Mammary epithelial cell (primary cell): ENCODE measurements at regions not wholly inside any gene's neighbourhood (a gene's known extent, or its start where the extent isn't known, plus 50 kb on each side); places are given as distances from the start of the nearest gene placed in this dataset.

Source experiments
- EZH2 ChIP-seq: IDR thresholded peaks from 2 replicates; pipeline ENCODE4 v1.6.1; 2012; ENCODE audit warnings: low read length, inconsistent platforms, borderline replicate concordance
- TF ChIP-seq, protein P1 (sequence below), 2 donors: IDR thresholded peaks in 1 of 2; conservative IDR thresholded peaks in 1 of 2; 2 replicates each; pipeline ENCODE4 v1.5.1; 2011 to 2012; ENCODE audit warnings: inconsistent platforms in 2 of 2, low read length in 2 of 2, mild to moderate bottlenecking in 2 of 2, control low read depth in 1 of 2, low read depth in 1 of 2; ENCODE audit not compliant: insufficient read depth in 1 of 2; ENCODE audit errors: extremely low read depth in 1 of 2

DNA sequence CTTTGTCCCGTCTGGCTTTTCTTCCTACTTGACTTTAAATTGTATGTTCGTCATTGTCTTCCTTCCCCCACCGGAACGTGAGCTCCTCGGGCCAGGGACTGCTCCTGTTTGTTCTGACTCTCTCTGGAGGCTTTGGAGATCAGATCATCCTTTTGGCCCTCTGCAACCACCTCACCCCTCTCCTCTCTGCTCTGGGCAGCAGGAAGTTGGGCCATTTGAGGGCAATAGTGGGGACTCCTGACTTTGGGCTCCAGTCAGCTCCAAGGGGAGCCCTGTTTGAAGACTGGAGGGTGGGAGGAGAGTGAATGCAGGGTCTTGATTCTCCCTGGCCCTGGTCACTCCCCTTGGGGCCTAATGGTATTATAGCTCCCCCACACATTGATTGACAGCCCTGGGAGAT lies 186.3 kb upstream of the B3GAT1 start:
- no peak for TF ChIP-seq EZH2
- TF ChIP-seq, protein P1, sequence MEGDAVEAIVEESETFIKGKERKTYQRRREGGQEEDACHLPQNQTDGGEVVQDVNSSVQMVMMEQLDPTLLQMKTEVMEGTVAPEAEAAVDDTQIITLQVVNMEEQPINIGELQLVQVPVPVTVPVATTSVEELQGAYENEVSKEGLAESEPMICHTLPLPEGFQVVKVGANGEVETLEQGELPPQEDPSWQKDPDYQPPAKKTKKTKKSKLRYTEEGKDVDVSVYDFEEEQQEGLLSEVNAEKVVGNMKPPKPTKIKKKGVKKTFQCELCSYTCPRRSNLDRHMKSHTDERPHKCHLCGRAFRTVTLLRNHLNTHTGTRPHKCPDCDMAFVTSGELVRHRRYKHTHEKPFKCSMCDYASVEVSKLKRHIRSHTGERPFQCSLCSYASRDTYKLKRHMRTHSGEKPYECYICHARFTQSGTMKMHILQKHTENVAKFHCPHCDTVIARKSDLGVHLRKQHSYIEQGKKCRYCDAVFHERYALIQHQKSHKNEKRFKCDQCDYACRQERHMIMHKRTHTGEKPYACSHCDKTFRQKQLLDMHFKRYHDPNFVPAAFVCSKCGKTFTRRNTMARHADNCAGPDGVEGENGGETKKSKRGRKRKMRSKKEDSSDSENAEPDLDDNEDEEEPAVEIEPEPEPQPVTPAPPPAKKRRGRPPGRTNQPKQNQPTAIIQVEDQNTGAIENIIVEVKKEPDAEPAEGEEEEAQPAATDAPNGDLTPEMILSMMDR (conservative IDR thresholded peaks at IDR 0.05 in 1 of 2, IDR thresholded peaks at IDR 0.05 in 1 of 2; ENCODE audit: extremely low read depth in 1 of 2, insufficient read depth in 1 of 2, low read depth in 1 of 2, low read length in 2 of 2) = no peak
